AG09319 (cell line): ENCODE measurements at regions not wholly inside any gene's neighbourhood (a gene's known extent, or its start where the extent isn't known, plus 50 kb on each side); places are given as distances from the start of the nearest gene placed in this dataset.

Experiments
- DNase-seq: peaks from one replicate; pipeline ENCODE4 v3.0.0-alpha.2; 2010; ENCODE audit warnings: low read depth; ENCODE audit errors: extremely low read depth
- CTCF ChIP-seq: IDR thresholded peaks from 2 replicates; pipeline ENCODE4 v1.5.1; 2011; ENCODE audit warnings: low read depth, mild to moderate bottlenecking, inconsistent platforms, low read length, moderate library complexity

DNA sequence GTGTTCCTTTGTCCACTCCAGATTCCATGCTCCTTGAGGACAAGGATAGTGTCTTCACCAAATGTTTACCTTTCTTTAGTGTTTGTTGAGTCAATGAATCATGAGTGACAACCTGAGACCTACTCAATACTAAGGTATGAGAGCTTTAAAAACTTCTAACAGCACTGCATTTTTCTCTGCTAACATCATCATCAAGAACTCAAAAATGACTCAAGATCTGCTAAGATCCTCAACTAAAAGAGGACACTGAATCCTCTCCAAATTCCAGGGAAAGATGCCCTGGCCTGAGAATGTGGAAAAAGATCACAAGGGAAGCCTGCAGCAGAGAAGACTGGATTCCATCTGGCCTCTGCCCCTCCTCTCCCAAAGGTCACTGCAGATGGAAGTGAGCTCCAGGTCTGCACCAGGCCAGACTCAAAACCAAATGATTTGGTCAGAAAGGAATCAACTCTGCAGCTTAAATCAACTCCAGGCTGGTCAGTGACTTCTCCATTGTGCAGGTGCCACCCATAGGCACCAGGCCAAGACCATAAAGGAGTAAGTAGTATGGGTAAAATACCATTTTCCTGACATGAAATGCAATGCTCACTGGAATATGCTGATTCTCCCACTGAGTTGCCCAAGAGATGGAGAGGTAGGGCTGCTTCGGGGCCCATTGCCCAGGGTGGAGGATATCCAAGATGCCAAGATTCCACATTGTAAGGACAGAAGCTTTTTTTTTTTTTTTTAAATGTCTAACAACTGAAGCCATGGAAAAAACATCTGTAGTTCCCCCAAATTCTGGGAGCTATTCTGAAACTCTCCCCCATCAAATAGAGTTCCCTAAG is 89.5 kb upstream of the DOCK9 start:
- no peak for DNase-seq
- TF ChIP-seq CTCF: no peak

- no peak for TF ChIP-seq CTCF
- no peak for DNase-seq
These were observed 93.3 kb upstream of the DOCK9 start for GRCh38 chr13:99071211-99071610.

GRCh38 chr13:99071666-99072065 is 93.8 kb upstream of the DOCK9 start:
- DNase-seq: no peak
- no peak for TF ChIP-seq CTCF

- no peak for TF ChIP-seq CTCF
- DNase-seq: no peak
These were observed 94.5 kb upstream of the DOCK9 start for GRCh38 chr13:99072356-99072755.

- DNase-seq: no peak
- no peak for TF ChIP-seq CTCF
These were observed 95.1 kb upstream of the DOCK9 start for GRCh38 chr13:99072941-99073340.

DNA sequence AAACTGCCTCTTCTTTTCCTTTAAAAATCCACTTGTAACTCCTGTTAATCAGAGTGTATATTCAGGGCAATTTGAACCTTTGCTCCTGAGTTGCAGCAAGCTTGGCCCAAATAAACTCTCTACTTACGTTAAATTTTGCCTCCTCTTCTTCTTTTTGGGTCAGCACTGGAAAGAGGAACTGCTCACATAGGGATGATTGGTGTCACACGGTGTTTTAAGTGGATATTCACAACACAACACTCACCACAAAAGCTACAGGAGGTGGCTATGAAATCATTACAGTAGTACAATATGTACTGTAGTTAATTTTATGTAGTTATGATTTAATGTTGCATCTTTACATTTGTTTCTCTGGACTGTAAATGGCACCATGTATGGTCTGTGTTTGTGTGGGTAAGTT is 96.8 kb upstream of the DOCK9 start:
- no peak for DNase-seq
- TF ChIP-seq CTCF: no peak

- no peak for DNase-seq
- no peak for TF ChIP-seq CTCF
These were observed 97.7 kb upstream of the DOCK9 start for GRCh38 chr13:99075268-99076191.
